ENCODE measurements at regions not wholly inside any gene's neighbourhood (a gene's known extent, or its start where the extent isn't known, plus 50 kb on each side); places are given as distances from the start of the nearest gene placed in this dataset.
A peak's percentile ranks its signal among the peaks of the same experiment; 100 is the strongest.

DNA sequence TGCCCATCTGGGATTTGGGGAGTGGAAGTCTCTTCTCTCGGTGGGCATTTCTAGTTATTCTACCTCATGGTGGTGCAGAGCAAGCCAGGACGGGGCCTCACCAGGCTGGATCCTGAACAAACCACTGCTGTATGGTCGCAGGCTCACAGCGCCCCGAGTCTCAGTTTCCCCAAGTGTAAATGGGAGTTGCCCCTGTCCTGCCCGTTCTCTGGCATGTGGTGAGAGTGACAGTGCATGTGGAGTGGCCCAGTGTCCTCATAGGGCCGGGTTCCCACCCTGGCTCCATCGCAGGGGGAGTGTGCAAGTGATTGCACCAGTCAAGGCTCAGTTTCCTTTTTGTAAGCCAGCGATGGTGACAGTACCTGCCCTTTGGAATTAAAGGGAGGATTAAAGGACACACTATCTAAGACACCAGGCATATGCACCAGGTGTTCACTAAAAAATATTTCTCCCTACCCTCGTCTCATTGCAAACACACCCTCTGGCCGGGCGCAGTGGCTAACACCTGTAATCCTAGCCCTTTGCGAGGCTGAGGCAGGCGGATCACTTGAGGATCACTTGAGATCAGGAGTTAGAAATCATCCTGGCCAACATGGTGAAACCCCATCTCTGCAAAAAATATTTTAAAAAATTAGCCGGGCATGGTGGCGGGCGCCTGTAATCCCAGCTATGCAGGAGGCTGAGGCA, 173.3 kb upstream of the MYCN start:
- no peak for ATAC-seq

DNA sequence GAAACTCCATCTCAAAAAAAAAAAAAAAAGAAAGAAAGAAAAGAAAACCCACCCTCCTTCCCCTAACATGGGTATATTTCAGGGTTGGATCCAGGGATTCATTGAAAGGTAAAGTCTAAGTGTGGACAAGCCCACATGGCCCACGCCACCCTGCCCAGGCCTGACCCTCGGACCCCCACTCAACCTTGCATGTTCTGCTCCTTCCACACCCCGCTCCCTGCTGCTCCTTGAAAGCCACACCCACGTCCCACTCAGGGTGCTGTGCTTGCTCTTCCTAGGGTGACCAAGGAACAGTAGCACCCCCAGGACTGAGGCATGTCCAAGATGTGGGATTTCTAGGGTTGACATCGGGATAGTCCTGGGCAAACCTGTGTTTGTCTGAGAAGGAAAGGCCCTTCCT, 172.7 kb upstream of the MYCN start:
- no peak for ATAC-seq

DNA sequence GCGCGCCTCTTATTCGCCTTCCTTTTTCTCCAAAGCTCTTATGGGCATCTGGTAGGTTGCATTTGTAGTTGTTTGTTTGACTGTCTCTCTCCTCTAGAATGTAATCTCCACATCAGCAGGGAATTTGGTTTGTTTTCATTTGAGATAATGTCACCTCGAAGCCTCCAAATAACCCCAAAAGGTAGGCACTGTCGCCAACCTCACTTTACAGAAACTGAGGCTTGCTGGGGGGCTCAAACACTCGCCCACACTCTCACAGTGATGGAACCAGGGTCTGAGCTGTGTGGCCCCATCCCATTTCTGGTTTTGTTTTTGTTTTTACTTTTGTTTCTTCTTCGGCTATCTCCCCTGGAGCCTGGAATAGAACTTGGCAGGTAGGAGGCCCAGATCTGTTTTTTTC, 172.2 kb upstream of the MYCN start:
- ATAC-seq, result no peak

DNA sequence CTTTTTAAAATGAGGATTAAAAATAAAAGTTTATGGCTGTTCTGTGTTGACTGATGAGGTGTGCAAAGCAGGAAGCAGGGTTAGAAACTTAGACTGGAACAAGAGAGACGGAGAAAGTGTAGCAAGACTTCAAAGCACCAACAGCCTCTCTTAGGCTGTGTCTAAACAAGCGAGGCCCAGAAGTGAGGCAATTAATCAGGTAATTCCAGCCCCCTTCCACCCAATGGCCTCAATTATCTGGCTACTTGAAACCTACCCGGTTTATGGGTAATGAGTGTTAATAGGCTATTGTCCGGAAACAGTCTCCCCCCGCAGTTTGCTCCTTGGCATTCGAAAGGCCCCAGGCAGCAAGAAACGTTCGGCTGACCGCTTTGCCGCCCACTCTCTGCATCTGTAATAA, 171.7 kb upstream of the MYCN start:
- no peak for ATAC-seq

DNA sequence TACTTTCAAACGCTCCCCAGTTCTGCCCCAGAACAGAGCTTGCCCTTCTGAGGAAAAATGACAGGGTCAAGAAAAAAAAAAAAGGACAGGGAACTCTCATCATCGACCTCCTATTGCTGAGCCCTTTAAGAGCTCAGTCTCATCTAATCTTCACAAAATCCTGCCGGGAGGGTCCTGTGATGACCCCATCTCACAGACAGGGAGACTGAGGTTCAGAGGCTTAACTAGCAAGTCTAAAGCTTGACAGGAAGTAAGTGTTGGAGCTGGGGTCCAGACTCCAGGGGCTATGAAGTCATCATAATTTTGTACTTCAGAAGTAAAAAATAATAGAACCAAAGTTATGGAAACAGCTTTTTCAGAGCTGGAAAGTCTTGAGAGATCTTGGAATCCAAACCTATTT, 171.1 kb upstream of the MYCN start:
- ATAC-seq, result no peak

DNA sequence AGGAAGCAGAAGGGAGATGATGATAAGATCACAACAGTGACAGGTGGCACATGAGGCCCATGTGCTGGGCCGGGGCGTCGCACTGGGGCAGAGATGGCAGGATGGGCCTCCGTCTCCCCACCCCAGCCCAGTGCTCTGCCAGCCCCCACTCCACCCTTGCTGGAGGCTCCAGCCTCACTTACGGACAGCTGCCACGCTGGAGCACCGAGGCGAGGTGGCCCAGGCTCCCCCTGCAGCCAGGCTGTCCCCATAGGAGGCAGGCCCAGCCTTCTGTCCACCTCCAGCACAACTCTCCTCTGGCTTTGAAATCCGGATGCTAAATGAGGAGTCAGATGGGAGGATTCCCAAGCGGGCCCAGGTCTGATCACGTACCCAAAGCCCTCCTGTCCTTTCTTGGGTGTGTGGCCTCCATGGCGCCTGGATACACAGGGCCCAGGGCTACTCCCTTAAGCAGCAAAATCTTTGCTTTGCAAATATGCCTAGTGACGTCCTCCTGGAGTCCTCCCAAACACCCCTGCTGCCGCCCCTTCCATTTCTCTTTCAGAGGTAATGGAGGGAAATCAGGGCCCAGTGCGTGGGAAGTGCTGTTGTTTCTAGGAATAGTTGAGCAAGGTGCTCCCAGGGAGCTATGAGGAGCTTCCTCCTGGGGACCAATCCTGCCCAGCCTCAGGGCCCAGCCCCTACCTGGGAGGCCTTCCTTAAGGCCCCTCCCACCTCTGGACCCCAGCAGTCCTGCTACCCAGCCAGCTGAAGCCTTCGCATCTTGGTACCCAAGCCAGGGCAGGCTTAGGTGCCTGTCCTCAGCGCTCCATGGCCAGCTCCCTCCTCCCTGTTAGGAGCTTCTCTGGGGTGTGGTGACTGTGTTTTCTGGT, 170.4 kb upstream of the MYCN start:
- no peak for ATAC-seq

DNA sequence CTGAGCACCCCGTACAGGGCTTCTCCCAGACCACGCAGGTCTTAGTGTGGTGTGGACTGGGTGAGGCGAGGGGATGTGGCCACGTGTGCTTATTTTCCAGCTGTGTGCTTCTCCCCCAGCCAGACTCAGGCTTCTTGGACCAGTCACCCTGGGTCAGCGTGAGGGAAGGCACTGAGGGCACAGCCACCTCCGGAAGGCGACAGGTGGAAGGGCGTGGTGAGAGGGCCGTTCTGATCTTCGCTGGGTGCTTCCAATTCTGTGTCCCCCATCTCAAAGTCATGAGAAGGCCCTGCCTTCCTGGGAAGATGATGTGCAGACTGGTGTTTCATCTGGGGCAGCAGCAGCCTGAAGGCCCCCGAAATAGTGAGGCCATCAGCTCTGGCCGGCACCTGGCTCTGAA, 169.7 kb upstream of the MYCN start:
- no peak for ATAC-seq

DNA sequence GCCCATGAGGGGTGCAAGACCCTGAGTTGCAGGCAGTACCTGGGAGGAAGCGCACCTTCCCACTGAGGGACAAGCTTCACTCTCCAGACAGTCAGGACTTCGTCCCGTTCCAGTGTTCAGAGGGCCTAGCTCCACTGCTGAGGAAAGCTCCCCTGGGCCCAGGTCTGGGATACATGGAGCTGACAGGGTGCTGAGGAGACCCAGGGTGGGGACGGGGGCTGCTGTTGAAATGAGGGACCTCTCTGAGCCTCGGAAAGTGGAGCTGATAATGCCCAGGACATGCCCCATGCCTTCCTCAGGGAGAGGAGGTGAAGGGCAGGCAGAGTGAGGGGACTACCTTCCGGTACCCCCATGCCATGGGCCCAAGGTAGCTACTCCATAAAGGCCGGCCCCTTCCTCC, 169.2 kb upstream of the MYCN start:
- ATAC-seq, result no peak

DNA sequence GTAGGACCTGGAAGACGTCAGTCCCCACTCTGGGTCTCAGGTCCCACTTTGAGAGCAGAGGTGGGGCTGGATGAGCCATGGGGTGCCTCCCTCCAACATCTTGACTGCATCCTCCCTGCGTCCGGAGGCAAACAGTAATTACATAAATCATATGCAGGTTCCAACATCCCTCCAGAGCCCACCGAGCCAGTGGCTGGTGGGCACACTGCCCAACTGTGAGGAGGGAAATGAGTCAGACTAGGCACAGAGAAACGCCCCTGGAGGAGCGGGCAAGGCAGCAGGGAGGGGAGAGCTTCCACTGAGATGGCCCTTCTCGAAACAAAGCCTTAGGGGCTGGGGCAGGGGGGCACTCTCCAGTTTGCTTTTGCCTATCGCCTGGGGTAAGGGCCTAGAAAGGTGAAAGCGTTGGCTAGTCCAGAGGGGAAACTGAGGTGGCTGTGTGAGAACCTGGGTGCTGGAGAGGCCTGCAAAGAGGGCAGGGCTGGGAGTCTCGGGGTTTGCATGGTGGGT, 168.2 kb upstream of the MYCN start:
- peak; percentile 22 for ATAC-seq

DNA sequence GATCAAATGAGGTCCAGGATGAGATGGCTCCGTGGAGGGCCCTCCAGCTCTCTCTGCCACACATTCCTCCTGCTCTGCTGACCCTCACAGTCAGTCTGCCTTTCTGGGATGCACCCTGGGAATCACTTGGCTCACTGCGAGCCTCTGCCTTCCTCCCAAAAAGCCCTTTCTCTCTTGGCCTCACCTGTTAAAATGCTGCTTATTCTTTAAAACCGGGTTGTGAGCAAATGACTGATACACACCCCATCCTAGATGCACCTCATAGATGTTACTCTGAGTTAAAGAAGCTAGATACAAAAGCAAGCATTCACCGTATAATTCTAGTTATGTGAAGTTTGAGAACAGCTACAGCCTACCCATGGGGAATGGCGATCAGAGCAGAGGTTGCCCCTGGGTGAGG, 167.7 kb upstream of the MYCN start:
- ATAC-seq, result no peak

DNA sequence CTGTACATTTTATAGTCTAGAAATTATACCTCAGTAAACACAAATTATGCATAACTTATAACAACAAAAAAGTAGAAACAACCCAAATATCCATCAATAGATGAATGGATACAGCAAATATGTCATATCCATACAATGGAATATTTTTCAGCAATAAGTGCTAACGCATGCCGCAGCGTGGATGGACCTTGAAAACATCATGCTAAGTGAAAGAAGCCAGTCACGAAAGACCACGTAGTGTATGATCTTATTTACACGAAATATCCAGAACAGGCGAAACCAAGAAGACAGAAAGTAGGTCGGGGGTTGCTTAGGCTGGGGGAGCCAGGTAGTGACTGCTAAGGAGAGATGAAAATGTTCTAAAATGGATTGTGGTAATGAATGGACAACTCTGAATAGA, 167.1 kb upstream of the MYCN start:
- ATAC-seq, result no peak

DNA sequence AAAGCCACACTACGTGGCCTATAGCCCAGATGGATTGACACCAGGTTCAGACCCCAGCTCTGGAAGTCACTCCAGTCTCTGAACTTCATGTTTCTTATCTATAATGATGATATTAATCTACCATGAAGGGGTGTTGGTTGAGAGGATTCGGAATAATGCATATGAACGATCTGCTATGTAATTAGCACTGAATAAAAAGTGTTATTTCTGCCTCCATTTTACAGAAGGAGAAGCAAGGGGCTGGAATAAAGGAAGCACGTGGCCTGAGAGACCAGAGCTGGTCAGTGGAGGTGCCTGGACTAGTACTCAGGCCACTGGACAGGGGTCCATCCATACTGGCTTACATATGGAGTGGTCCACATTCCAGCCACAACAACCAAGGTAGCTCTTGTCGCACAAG, 166.5 kb upstream of the MYCN start:
- ATAC-seq, result no peak

DNA sequence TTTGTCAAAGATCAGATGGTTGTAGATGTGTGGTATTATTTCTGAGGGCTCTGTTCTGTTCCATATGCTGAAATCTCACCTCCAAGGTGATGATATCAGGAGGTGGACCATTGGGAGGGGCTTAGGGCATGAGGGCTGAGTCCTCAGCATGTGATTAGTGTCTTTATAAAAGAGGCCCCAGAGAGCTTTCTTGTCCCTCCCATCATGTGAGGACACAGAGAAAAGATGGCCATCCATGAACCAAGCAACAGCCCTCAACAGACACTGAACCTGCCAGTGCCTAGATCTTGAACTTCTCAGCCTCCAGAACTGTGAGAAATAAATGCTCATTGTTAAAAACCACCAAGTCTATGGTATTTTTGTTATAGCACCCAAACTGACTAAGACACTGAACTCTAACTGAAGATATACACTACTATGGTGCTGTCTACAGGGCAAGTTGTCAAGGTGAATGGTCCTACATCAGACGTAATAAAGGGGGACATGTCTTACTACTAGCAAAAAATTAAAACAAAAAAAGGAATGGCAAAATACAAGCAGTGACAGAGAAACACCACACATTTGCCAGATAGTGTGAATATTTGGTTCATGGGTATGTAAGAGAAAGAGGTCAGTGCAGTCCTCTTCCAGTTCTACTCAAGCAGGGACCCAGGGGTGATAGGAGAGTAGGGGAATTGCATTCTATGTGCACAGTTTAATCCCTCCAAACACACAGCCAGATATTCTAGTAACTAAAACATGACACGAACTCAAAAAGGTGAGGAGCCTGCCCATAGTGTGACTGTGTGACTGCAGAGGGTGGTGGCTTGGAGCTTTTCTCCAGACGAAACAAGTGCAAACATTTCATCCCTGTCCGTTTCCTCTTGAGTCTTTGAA, 164.4 kb upstream of the MYCN start:
- ATAC-seq, result no peak

DNA sequence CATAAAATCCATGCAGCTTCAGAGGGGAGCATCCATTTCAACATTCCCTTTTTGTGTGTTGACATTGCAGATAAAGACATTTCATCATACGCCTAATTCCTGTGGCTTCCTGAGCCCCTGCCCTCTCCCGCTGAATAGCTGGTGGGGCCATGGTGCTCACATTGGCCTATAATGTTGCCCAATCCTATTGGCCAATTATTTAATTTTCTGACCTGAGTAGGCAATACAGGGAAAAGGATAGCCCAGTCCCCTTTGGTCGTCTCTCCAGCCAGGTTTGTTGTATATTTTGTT, 163.8 kb upstream of the MYCN start:
- no peak for ATAC-seq

DNA sequence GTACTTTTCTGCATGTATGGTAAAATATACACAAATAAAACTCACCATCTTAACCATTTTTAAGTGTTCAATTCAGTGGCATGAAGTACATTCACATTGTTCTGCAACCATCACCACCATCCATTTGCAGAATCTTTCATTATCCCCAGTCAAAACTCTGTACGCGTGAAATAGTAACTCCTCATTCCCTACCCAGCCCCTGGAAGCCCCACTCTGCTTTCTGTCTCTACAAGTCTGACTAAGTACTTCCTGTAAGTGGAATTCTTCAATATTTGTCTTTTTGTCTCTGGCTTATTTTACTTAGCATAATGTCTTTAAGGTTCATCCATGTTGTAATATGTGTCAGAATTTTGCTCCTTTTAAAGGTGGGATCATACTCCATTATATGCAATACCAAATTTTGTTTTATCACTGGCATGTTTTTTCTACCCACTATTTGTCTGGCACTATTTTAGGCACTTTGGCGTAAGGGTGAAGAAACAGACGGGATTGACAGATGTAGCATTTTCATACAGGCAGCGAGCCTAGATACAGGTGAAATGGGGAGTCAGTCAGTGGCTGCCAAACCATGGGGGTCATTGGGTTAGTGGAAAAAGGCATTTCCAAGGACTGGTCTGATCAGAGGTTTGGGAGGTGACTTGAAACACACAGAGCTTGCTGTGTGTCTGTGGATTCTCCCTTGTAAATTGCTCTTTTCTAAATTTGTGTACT, 163.2 kb upstream of the MYCN start:
- ATAC-seq, result no peak

DNA sequence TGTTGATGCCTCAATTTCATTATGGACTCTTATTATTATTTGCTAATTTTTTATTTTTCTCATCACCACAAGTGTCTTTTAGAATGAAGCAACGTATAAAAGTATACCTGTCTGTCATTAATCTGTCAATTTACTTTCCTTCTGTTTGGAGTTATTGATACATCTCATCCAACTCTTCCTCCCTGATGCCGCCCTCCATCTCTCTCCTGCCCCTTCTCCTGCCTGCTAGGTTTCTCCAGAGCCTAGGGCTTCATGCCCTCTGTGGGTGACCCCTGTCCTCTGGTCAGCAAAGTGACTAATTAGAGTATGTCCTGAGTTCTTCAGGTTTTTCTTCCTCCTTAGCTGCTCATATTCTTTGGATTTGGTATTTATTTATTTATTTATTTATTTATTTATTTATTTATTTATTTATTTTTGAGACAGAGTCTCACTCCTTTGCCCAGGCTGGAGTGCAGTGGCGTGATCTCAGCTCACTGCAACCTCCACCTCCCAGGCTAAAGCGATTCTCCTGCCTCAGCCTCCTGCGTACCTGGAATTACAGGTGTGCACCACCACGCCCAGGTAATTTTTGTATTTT, 162.5 kb upstream of the MYCN start:
- ATAC-seq, result no peak

DNA sequence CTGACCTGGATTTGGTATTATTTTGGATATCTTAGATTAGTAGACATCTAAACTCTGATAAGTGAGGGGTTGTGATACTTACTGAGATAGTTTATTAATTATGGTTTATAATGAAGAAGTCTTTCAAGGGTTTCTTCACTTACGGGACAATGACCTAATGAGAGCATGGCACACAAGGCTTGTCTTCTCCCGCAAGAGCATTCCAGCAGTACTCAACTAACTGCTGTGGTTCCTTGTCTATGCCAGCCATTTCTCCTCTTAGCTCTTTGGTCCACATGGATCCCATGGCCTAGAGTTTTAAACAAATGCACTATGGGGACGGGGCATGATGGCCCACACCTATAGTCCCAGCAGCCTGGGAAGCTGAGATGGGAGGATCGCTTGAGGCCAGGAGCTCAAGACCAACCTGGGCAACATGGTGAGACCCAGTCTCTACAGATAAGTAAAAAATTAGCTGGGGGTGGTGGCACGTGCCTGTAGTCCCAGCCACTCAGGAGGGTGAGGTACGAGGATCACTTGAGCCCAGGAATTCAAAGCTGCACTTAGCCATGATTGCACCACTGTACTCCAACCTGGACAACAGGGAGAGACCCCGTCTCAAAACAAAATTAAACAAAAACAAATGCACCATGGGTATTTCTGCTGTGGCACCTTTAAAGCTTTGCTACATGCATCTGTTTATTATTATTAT, 161.7 kb upstream of the MYCN start:
- no peak for ATAC-seq

DNA sequence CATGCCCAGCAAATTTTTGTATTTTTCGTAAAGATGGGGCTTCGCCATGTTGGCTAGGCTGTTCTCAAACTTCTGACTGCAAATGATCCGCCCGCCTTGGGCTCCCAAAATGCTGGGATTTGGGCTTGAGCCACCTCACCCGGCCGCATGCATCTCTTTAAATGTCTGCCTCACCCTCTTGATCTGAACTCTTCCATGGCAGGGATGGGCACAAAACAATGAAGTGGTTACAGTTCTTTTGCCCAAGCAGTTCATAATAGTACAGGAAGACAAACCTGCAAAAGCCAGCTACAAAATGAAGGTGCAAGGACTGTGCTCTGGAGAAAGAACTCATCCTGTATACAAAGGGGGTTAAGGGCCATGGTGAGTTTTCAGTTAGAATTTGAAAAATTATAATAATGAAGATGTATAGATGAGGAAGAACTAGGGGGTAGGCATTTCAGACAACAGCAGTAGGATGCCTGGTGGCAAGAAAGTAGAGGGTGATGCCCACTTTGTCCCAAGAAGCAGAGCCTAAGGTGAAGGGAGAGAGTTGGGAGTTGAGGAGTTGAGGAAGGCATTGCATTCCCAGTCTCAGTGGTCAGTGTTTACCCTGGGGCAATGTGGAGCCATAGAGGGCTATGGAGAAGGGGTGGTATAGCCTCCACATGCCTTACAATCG, 160.8 kb upstream of the MYCN start:
- no peak for ATAC-seq

DNA sequence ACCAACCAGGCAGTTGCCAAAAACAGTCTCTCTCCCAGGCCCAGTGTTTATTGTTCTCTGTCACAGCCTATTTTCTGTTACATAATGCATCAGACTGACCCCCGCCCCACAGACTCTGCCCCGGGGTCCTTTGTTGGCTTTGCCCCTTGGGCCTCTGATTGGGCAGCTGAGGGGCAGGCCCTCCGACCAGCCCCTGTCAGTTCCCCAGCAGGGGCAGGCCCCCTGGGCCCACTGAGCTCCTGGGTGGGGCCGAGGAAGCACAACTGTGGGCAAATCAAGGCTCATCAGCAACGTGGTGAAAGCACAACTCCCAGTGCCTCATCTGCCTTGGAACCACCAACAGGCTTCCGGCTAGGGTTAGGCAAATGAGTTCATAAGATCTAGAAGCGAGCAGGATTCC, 160.1 kb upstream of the MYCN start:
- no peak for ATAC-seq

DNA sequence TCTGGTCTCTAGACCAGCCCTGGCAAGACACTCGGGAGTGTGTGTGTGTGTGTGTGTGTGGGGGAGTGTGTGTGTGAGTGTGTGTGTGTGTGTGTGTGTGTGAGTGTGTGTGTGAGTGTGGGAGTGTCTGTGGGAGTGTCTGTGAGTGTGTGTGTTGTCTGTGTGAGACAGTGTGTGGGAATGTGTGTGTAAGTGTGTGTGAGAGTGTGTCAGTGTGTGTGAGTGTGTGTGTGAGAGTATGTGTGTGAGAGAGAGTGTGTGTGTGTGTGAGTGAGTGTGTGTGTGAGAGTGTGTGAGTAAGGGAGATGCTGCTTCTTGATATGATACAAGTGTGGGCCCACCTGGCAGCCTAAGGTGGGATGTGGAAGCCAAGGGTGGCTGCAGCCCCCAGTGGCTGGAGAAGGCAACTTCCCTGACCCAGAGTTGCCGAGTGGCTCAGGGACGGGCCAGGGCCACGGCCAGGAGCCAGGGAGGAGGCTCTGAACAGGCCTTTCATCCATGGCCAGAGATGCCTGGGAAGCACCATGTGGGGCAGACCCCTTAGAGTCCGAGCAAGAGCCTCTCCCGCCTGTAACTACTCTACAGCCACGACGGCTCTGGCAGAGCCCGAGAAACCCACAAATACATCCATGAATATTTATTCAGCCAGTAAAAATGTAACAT, 159.3 kb upstream of the MYCN start:
- no peak for ATAC-seq
